ENCODE measurements at regions not wholly inside any gene's neighbourhood (a gene's known extent, or its start where the extent isn't known, plus 50 kb on each side); places are given as distances from the start of the nearest gene placed in this dataset.

GRCh38 chr2:12052796-12053195 lies 306.4 kb downstream of the LPIN1 start:
- Mint-ChIP-seq H3K4me1 (ENCODE audit: low read depth) (no peaks in the 10 kb centered on the region), H3K4me3 (ENCODE audit: low read depth) (no peak overlapping the region), H3K27ac (no peak overlapping the region), H3K36me3 (ENCODE audit: insufficient read depth) (no peaks in the 10 kb centered on the region), H3K9me3 (ENCODE audit: low read depth) (peaks cover 6% of the 10 kb centered on the region), H3K27me3 (peaks cover 14% of the 10 kb centered on the region)
- DNase-seq (ENCODE audit: low spot score, unreplicated experiment): no peak
- TF ChIP-seq, protein P1, sequence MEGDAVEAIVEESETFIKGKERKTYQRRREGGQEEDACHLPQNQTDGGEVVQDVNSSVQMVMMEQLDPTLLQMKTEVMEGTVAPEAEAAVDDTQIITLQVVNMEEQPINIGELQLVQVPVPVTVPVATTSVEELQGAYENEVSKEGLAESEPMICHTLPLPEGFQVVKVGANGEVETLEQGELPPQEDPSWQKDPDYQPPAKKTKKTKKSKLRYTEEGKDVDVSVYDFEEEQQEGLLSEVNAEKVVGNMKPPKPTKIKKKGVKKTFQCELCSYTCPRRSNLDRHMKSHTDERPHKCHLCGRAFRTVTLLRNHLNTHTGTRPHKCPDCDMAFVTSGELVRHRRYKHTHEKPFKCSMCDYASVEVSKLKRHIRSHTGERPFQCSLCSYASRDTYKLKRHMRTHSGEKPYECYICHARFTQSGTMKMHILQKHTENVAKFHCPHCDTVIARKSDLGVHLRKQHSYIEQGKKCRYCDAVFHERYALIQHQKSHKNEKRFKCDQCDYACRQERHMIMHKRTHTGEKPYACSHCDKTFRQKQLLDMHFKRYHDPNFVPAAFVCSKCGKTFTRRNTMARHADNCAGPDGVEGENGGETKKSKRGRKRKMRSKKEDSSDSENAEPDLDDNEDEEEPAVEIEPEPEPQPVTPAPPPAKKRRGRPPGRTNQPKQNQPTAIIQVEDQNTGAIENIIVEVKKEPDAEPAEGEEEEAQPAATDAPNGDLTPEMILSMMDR (IDR thresholded peaks at IDR 0.05; ENCODE audit: unreplicated experiment): no peak

DNA sequence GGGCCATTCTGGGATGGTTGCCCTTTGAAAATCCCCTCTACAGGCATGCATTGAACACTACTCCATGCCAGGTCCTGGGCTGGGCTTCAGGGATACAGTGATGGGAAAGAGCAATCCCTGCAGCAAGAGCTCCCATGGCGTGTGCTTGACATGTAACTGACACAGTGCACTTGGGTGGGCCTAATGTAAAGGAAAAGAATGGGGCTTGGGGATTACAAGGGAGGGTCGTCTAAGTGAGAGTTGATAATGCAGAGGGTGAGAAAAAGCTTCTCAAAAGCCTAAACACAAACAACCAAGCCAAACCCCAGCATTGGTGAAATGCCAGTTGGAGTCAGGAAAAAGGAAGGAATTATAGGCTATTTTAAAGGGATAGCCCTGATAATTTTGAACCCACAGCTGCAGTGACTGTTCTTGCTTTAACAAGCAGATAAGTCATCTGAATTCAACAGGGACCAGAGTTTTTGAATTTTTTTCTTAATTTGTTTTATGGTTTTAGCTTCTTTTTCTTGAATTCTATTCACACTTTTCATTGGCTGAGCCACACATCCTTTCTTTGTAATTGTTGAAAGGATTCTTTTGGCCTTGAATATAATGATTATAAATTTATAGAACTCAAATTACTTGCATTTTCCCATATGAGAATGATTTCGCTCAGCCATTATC lies 308.7 kb downstream of the LPIN1 start:
- TF ChIP-seq, protein P1 (IDR thresholded peaks at IDR 0.05; ENCODE audit: unreplicated experiment): no peak
- no peak overlapping the region for H3K4me3 Mint-ChIP-seq (ENCODE audit: low read depth)
- H3K9me3 Mint-ChIP-seq (ENCODE audit: low read depth): peaks cover 6% of the 10 kb centered on the region
- no peak overlapping the region for H3K27ac Mint-ChIP-seq
- H3K27me3 Mint-ChIP-seq: peaks cover 16% of the 10 kb centered on the region
- H3K36me3 Mint-ChIP-seq (ENCODE audit: insufficient read depth): no peaks in the 10 kb centered on the region
- H3K4me1 Mint-ChIP-seq (ENCODE audit: low read depth): no peaks in the 10 kb centered on the region
- DNase-seq (ENCODE audit: low spot score, unreplicated experiment): no peak

DNA sequence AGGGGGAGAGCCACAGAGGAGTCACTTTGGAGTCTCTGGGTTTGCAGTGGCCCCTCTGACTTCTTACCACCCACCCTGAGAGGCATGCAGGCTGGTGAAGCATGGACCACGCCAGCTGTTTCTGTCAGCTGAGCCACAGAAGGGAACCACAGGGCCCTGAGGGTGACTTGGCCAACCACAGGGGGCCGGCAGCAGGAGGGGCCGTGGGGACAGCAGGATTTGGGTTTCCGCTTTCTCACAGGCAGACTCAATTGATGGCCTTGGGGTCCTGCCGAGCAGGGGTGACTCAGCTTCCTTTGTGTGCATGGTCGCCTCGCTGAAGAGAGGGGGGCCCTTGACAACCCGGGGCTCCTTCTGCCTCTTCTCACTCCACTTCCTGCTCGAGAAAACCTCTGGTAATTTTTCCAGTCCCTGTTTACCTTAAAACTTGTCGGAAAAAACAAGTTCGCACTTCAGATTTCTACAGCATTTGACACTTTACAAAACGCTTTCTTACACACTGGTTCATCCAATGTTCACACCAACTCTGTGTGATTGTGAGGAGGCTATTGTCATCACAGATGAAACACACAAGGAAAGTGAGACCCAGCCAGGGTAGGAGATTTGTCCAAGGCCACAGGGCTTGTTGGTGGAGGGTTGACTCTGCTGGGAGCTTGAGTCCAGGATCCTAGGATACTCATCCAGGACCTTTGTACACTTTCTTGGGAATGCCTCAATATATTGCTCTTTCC lies 311.2 kb downstream of the LPIN1 start:
- Mint-ChIP-seq H3K4me3 (ENCODE audit: low read depth) (no peak overlapping the region), H3K36me3 (ENCODE audit: insufficient read depth) (no peaks in the 10 kb centered on the region), H3K9me3 (ENCODE audit: low read depth) (peaks cover 6% of the 10 kb centered on the region), H3K27ac (no peak overlapping the region), H3K27me3 (peaks cover 24% of the 10 kb centered on the region), H3K4me1 (ENCODE audit: low read depth) (no peaks in the 10 kb centered on the region)
- no peak for DNase-seq (ENCODE audit: low spot score, unreplicated experiment)
- TF ChIP-seq, protein P1 (IDR thresholded peaks at IDR 0.05; ENCODE audit: unreplicated experiment): no peak

GRCh38 chr2:12059616-12060441 lies 313.4 kb downstream of the LPIN1 start:
- no peaks in the 10 kb centered on the region for H3K36me3 Mint-ChIP-seq (ENCODE audit: insufficient read depth)
- TF ChIP-seq, protein P1 (IDR thresholded peaks at IDR 0.05; ENCODE audit: unreplicated experiment): no peak
- H3K27ac Mint-ChIP-seq: no peak overlapping the region
- H3K4me1 Mint-ChIP-seq (ENCODE audit: low read depth): no peaks in the 10 kb centered on the region
- H3K27me3 Mint-ChIP-seq: peaks cover 20% of the 10 kb centered on the region
- H3K9me3 Mint-ChIP-seq (ENCODE audit: low read depth): peaks cover 4% of the 10 kb centered on the region
- no peak overlapping the region for H3K4me3 Mint-ChIP-seq (ENCODE audit: low read depth)
- no peak for DNase-seq (ENCODE audit: low spot score, unreplicated experiment)

GRCh38 chr2:12060886-12061285 lies 314.5 kb downstream of the LPIN1 start:
- Mint-ChIP-seq H3K4me3 (ENCODE audit: low read depth) (no peak overlapping the region), H3K36me3 (ENCODE audit: insufficient read depth) (no peaks in the 10 kb centered on the region), H3K27me3 (peaks cover 16% of the 10 kb centered on the region), H3K9me3 (ENCODE audit: low read depth) (peaks cover 4% of the 10 kb centered on the region), H3K4me1 (ENCODE audit: low read depth) (no peaks in the 10 kb centered on the region), H3K27ac (no peak overlapping the region)
- no peak for DNase-seq (ENCODE audit: low spot score, unreplicated experiment)
- TF ChIP-seq, protein P1 (IDR thresholded peaks at IDR 0.05; ENCODE audit: unreplicated experiment): no peak

Data from progenitor cell of endocrine pancreas (in vitro differentiated cells).